ENCODE measurements at regions not wholly inside any gene's neighbourhood (a gene's known extent, or its start where the extent isn't known, plus 50 kb on each side); places are given as distances from the start of the nearest gene placed in this dataset.

- H3K27ac ChIP-seq (ENCODE audit: low read length) = no peak overlapping the region
- no peaks in the 10 kb centered on the region for H3K36me3 ChIP-seq (replicated peaks; ENCODE audit: insufficient read depth, low read length)
- no peaks in the 10 kb centered on the region for H3K9me3 ChIP-seq (replicated peaks; ENCODE audit: insufficient read depth, low read length)
- no peak for TF ChIP-seq EZH2phosphoT487 (IDR thresholded peaks at IDR 0.05; ENCODE audit: low read length)
- no peak for TF ChIP-seq EZH2 (optimal IDR thresholded peaks at IDR 0.05; ENCODE audit: low read depth, low read length)
- no peak for TF ChIP-seq CTCF (IDR thresholded peaks at IDR 0.05; ENCODE audit: low read length)
- no peaks in the 10 kb centered on the region for H4K20me1 ChIP-seq (ENCODE audit: insufficient read depth, low read length)
- H3K9ac ChIP-seq (ENCODE audit: low read length) = no peak overlapping the region
- no peaks in the 10 kb centered on the region for H3K4me1 ChIP-seq (ENCODE audit: low read length)
- H3K27me3 ChIP-seq (replicated peaks; ENCODE audit: insufficient read depth, low read length) = no peaks in the 10 kb centered on the region
- DNase-seq = no peak
- no peak overlapping the region for H2AFZ ChIP-seq (ENCODE audit: low read length)
- no peaks in the 10 kb centered on the region for H3K9me2 ChIP-seq (replicated peaks; ENCODE audit: insufficient read depth, low read length)
- no peak overlapping the region for H3K4me2 ChIP-seq (ENCODE audit: low read depth, low read length)
- no peaks in the 10 kb centered on the region for H3K79me2 ChIP-seq (ENCODE audit: low read length)
- no peaks in the 10 kb centered on the region for H3F3A ChIP-seq (ENCODE audit: insufficient read depth, low read length)
- no peak overlapping the region for H3K4me3 ChIP-seq (ENCODE audit: low read length)
Measured at GRCh38 chr9:129245276-129245675, 67.2 kb upstream of the IER5L start.

GRCh38 chr9:129242971-129243561, 65.0 kb upstream of the IER5L start:
- Histone ChIP-seq H3K27me3 (replicated peaks; ENCODE audit: insufficient read depth, low read length) (no peaks in the 10 kb centered on the region), H3K36me3 (replicated peaks; ENCODE audit: insufficient read depth, low read length) (no peaks in the 10 kb centered on the region), H3K4me2 (ENCODE audit: low read depth, low read length) (no peak overlapping the region), H3K4me1 (ENCODE audit: low read length) (no peaks in the 10 kb centered on the region), H3K79me2 (ENCODE audit: low read length) (no peaks in the 10 kb centered on the region), H2AFZ (ENCODE audit: low read length) (no peak overlapping the region), H4K20me1 (ENCODE audit: insufficient read depth, low read length) (no peaks in the 10 kb centered on the region), H3K9ac (ENCODE audit: low read length) (no peak overlapping the region), H3K4me3 (ENCODE audit: low read length) (no peak overlapping the region), H3F3A (ENCODE audit: insufficient read depth, low read length) (no peaks in the 10 kb centered on the region), H3K27ac (ENCODE audit: low read length) (no peak overlapping the region), H3K9me2 (replicated peaks; ENCODE audit: insufficient read depth, low read length) (no peaks in the 10 kb centered on the region), H3K9me3 (replicated peaks; ENCODE audit: insufficient read depth, low read length) (no peaks in the 10 kb centered on the region)
- TF ChIP-seq CTCF (IDR thresholded peaks at IDR 0.05; ENCODE audit: low read length) (no peak), EZH2phosphoT487 (IDR thresholded peaks at IDR 0.05; ENCODE audit: low read length) (no peak), EZH2 (optimal IDR thresholded peaks at IDR 0.05; ENCODE audit: low read depth, low read length) (no peak)
- no peak for DNase-seq

GRCh38 chr9:129242191-129242941, 64.3 kb upstream of the IER5L start:
- Histone ChIP-seq H3K36me3 (replicated peaks; ENCODE audit: insufficient read depth, low read length) (no peaks in the 10 kb centered on the region), H3K27ac (ENCODE audit: low read length) (no peak overlapping the region), H3K79me2 (ENCODE audit: low read length) (no peaks in the 10 kb centered on the region), H2AFZ (ENCODE audit: low read length) (no peak overlapping the region), H3K9me3 (replicated peaks; ENCODE audit: insufficient read depth, low read length) (no peaks in the 10 kb centered on the region), H3K4me3 (ENCODE audit: low read length) (no peak overlapping the region), H3K4me2 (ENCODE audit: low read depth, low read length) (no peak overlapping the region), H3K27me3 (replicated peaks; ENCODE audit: insufficient read depth, low read length) (no peaks in the 10 kb centered on the region), H3K9ac (ENCODE audit: low read length) (no peak overlapping the region), H3K9me2 (replicated peaks; ENCODE audit: insufficient read depth, low read length) (no peaks in the 10 kb centered on the region), H3F3A (ENCODE audit: insufficient read depth, low read length) (no peaks in the 10 kb centered on the region), H4K20me1 (ENCODE audit: insufficient read depth, low read length) (no peaks in the 10 kb centered on the region), H3K4me1 (ENCODE audit: low read length) (no peaks in the 10 kb centered on the region)
- no peak for DNase-seq
- TF ChIP-seq EZH2phosphoT487 (IDR thresholded peaks at IDR 0.05; ENCODE audit: low read length) (no peak), EZH2 (optimal IDR thresholded peaks at IDR 0.05; ENCODE audit: low read depth, low read length) (no peak), CTCF (IDR thresholded peaks at IDR 0.05; ENCODE audit: low read length) (no peak)

All from MM.1S (cell line).